ENCODE measurements at regions not wholly inside any gene's neighbourhood (a gene's known extent, or its start where the extent isn't known, plus 50 kb on each side); places are given as distances from the start of the nearest gene placed in this dataset.

DNA sequence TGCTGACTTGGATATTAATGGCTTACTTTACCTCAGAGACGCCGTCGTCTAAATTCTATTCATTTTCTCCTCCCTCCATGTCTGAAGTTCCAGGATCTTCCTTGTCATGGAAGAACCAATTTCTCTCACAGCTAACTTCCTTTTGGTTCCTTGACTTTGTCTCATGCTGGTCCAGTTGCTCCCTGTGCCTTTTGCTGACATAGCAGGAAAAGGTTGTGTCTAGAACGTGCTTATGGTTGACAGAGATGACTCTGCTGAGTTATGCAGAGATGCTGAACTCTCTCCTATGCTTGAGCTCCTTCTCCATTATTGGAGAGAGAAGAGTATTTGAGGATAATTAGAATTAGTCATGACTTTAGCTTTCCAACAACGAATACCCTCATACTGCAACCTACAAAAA is 1338.9 kb downstream of the MAT2B start:
- DNase-seq (ENCODE audit: low spot score), result no peak

DNA sequence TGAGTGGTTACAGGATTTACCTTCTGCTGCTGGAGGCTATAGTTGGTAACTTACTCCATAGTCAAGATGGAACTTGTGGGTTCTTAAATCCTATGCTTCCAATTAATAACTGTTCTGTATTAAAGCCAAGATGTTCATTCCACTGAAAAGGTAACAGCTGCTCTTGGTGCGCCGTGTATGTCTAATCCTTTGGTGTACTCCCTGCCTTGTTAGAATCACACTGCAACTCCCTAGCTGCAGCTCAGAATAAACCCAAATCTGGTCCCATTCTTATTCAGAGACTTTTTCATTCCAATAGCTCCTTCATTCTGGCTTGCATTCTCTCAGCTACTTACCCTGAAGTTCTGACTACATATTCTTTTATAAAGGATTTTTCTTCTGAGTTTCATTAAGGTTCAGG is 1355.5 kb downstream of the MAT2B start:
- no peak for DNase-seq (ENCODE audit: low spot score)

DNA sequence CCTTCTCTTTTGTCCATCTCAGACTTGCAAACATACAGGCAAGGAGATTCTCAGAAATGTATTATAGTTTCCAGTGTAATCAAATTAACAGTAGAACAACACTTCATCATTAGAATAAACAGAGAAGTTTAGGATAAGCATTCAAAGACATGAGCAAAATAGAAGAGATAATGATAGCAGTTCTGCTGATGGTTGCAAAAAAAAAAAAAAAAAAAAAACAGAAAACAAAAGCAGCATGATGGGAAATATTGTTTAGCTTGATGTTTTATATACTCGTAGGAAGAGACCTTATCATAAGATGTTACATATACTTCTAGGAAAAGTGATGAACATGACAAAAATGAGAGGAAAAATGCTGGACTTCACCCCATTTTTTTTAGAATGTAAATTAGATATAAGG is 1356.2 kb downstream of the MAT2B start:
- DNase-seq (ENCODE audit: low spot score), result no peak

DNA sequence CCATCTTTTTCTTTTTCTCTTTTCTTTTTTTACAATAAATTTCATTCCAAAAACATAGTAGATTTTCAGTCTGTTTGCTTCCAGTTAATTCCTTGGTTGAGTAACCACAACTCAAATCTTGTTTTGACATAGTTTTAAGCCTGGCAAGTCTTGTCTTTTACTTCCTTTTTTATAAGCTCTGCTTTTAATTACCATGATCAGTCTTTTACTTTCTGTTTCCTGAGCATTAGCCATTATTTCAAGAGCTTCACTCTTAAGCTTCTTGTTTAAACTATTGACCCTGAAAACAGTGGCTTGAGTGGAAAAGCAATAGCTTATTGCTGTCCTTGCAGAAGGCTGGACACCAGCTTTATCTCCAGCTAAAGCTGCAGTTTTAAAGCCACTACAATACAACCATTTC is 1363.3 kb downstream of the MAT2B start:
- no peak for DNase-seq (ENCODE audit: low spot score)

DNA sequence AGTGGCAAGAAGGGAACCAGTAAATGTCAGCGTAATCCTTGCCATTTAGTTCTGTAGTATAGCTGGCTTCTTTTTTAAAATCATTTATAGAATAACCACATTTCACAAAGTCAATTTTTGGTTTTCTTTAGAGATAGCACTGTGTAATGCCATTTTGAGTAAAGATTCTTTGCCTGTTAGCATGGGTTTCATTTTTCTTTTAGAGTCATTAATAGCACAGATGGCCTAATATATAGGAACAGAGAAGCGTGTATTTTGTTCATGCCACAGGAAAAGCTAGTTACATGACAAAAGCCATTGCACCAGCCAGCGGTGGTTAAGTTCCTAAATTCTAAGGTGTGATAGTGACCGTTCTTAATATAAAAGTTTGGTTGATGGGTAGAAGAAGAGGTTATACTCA is 1363.9 kb downstream of the MAT2B start:
- no peak for DNase-seq (ENCODE audit: low spot score)

- DNase-seq (ENCODE audit: low spot score), result no peak
Observed at GRCh38 chr5:164876793-164877192, 1371.4 kb downstream of the MAT2B start.

DNA sequence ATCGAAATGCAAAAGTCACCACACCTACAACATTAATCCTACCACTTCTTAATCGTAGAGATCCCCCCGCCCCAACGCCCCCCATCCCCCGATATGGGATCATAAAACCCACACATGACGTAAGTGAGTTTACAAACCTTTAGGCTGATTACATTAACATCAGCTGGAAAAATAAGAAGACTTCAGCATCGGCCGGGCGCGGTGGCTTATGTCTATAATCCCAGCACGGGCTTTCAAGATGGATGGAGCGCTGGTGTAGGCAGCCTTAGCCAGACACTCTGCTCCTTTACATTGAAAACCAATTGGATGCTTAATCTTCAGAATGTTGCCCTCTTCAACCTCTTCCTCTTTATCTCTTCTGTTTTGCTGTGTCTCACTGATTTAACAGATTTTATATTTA is 1376.0 kb downstream of the MAT2B start:
- DNase-seq (ENCODE audit: low spot score), result no peak

DNA sequence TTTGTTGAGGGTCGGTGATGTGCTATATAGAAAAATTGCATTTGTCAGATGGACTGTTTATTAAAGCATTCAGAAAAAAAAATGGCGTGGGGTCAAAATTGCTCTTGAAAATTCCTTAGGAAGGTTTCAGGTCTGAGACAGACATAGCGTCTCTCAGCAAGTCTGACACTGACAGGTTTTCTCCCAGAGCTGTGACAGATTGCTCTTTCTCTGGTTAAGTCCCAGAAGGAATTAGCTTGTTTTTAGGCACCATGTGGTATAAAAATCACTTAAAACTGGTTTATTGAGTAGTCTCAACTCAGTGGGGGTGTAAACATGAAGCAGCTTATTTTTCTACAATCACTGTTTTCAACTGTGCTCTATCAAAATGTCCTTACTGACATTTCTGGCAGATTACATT is 1379.8 kb downstream of the MAT2B start:
- DNase-seq (ENCODE audit: low spot score), result no peak

- DNase-seq (ENCODE audit: low spot score), result no peak
Observed at GRCh38 chr5:164893071-164893470, 1387.7 kb downstream of the MAT2B start.

DNA sequence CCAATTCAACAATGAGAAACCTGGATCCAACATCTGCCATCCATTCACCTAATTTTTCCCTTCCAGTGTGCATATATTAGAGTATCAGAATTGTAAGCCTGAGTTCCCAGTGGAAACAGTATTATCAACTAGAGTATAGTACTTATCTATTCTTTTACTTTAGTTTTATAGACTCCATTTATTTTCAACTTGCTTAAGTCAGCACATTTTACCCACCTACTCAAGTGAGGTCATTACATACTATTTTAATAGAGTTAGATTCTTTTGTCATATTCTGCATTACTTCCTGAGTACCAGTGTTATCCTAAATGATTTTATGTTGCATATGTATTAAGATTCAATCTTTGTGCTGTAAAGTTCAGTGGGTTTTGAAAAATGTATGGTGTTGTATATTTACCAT is 1393.3 kb downstream of the MAT2B start:
- no peak for DNase-seq (ENCODE audit: low spot score)

DNA sequence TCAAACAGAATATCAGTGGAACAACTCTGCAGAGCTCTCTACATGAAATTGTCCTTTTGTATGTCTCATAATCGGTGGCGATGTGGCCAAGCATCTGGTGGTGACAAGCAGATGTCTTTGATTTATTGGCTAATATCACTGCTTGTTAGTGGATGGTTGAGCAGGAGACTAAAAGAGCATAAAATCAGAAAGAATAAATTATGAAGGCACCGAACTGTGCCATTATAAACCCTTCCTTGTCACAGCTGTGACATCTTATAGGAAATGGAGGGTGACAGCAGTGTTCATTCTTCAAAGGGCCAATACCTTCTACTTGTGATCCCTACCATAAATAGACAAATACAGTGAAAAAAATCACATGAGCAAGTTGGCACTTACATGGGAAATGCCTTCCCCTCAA is 1404.3 kb downstream of the MAT2B start:
- DNase-seq (ENCODE audit: low spot score), result no peak

DNA sequence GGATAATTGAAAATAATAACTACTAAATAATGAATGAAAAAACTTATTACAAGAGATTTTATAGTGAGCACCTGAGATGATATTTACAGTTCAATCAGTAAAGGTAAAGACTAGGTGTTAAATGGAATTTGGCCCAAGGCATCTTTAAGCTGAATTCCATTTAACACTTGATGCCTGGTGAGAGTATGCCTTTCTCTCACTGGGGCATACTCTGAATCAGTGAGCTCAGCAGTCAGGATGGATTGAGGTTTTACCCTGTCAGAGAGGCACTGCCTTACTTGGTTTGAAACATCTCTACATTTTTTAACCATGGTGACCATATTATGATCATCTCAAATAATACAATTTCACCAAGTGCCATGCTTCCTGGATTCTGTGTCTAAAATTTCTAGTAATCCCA is 1416.3 kb downstream of the MAT2B start:
- no peak for DNase-seq (ENCODE audit: low spot score)

GRCh38 chr5:164934039-164934438 is 1428.6 kb downstream of the MAT2B start:
- DNase-seq (ENCODE audit: low spot score), result no peak

DNA sequence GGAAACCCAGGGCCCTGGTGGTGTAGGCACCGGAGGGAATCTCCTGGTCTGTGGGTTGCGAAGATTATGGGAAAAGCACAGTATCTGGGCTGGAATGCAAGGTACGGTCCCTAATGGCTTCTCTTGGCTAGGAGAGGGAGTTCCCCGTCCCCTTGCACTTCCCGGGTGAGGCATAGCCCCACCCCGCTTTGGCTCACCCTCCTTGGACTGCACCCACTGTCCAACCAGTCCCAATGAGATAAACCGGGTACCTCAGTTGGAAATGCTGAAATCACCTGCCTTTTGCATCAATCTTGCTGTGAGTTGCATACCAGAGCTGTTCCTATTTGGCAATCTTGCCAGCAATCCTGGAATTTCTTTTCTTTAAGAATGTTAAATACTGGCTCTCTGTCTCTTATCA is 1429.1 kb downstream of the MAT2B start:
- DNase-seq (ENCODE audit: low spot score), result no peak

DNA sequence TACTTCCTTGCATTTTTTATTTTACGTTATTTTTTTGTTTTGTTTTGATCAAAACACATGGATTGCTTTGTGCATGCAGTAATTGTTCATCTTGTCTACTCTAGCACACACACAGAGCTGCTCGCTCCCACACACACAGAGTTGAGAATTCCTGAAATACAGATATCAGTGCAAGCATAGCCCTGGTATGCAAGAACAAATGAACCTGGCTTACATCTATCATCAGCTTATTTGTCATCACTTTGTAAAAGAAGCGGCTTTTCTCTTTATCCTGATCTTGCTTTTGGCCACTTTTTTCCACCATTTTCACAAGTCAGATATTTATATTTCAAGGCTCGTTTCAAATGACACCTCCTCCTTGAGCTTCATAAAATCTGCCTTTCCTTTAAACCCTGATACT is 1435.7 kb downstream of the MAT2B start:
- DNase-seq (ENCODE audit: low spot score), result no peak

DNA sequence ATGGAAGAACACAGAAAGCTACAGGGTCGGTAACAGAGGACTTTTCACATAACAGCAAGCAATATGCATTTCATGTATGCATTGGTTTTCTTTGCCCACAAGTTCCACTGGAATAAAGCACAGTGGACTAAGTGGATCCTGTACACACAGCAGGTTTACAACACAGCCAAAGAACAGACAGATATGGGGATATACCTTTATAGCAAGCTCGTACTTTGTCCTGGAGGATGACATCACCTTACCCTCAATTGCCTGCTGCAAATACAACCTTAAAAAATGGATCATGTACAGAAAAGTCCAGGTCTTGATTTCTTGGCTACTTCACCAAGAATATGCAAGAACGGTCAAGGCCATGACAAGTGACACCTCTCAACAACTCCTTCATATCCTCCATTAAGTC is 1445.5 kb downstream of the MAT2B start:
- no peak for DNase-seq (ENCODE audit: low spot score)

GRCh38 chr5:164951570-164951969 is 1446.2 kb downstream of the MAT2B start:
- no peak for DNase-seq (ENCODE audit: low spot score)

GRCh38 chr5:164958688-164959087 is 1453.3 kb downstream of the MAT2B start:
- DNase-seq (ENCODE audit: low spot score), result no peak

DNA sequence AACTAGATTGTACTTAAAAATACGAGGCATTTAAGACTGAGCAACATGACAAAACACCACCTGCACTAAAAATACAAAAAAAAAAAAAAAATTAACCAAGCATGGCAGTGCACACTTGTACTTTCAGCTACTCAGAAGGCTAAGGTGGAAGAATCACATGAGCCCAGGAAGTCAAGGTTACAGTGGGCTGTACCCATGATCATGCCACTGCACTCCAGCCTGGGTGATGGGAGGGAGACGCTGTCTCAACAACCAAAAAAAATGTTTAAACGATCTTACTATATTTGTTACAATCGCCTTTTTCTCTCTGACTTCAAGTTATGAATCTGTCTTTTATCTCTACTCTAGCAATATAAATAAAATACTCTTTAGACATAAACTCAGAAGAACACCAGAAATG is 1454.3 kb downstream of the MAT2B start:
- DNase-seq (ENCODE audit: low spot score), result no peak

- DNase-seq (ENCODE audit: low spot score), result no peak
Observed at GRCh38 chr5:164962329-164962961, 1457.0 kb downstream of the MAT2B start.

- DNase-seq (ENCODE audit: low spot score), result no peak
Observed at GRCh38 chr5:164966611-164967010, 1461.2 kb downstream of the MAT2B start.

GRCh38 chr5:164967354-164967753 is 1461.9 kb downstream of the MAT2B start:
- no peak for DNase-seq (ENCODE audit: low spot score)

DNA sequence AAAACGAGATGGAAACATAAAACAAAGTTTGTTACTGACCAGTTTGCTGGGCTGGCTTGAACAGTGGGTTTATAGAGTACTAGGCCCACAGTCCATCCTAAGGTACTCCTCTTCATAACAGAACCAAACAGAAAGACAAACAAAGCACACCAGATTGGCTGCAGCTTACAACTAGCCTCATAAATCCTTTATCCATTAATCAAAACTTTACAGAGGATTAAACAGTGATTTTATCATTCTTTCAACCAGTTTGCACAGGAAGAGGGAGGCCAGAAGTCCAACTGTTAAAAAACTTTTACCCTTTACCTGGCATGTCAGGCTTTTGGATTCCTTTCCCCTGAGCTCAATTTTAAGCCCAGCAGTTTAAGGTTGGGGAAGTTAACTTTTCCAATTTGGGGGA is 1467.6 kb downstream of the MAT2B start:
- DNase-seq (ENCODE audit: low spot score), result no peak

DNA sequence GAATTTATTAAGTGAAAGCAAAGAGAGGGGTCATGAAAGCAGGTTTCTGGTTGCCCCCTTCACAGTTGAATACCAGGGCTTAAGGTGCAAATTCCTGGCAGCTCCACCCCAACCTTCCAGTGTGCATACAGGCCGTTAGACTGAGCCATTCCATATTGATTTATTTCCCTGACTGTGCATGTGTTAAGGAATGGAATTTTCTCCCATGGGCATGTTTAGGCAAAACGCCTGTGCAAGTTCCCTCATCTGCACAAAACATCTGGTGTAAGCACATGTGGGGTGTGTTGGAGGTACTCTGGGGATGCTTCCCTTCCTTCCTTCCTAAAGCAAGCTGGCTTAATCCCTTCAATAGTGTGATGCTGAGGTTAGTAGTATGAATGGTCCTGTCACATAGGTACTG is 1470.6 kb downstream of the MAT2B start:
- DNase-seq (ENCODE audit: low spot score), result no peak

GRCh38 chr5:164980480-164980879 is 1475.1 kb downstream of the MAT2B start:
- no peak for DNase-seq (ENCODE audit: low spot score)

All from CD4-positive, alpha-beta T cell treated with Interleukin-2 at 100 ng/mL for 4 hours (primary cell).